Lung (tissue), 11 donors: ENCODE measurements at regions not wholly inside any gene's neighbourhood (a gene's known extent, or its start where the extent isn't known, plus 50 kb on each side); places are given as distances from the start of the nearest gene placed in this dataset.

Experiments
- ATAC-seq: fragments of 200-7000 bp; cut with Tn5 transposase; one replicate; pipeline ENCODE4 v1.9.1; 2020; ENCODE audit warnings: moderate number of reproducible peaks; ENCODE audit not compliant: insufficient read depth, low FRiP score
- DNase-seq, 3 donors: peaks; one replicate each; pipeline ENCODE4 v3.0.0-alpha.2; 2013 to 2017
- H3K27ac ChIP-seq, 2 donors: one replicate each; pipeline ENCODE4 v1.5.1; 2013; ENCODE audit warnings: mild to moderate bottlenecking in 2 of 2, moderate library complexity in 2 of 2, control low read depth in 1 of 2, inconsistent platforms in 1 of 2, low read depth in 1 of 2, low read length in 1 of 2
- H3K27me3 ChIP-seq, 3 donors: one replicate each; pipeline ENCODE4 v1.5.1; 2013; ENCODE audit warnings: low read length in 2 of 3; ENCODE audit not compliant: control insufficient read depth in 3 of 3, insufficient read depth in 3 of 3
- H3K36me3 ChIP-seq, 4 donors: one replicate each; pipeline ENCODE4 v1.5.1; 2013; ENCODE audit warnings: low read length in 4 of 4, mild to moderate bottlenecking in 1 of 4, moderate library complexity in 1 of 4; ENCODE audit not compliant: control insufficient read depth in 4 of 4, insufficient read depth in 4 of 4
- H3K4me1 ChIP-seq, 5 donors: one replicate each; pipeline ENCODE4 v1.5.1; 2013; ENCODE audit warnings: low read length in 5 of 5, mild to moderate bottlenecking in 2 of 5, moderate library complexity in 1 of 5; ENCODE audit not compliant: control insufficient read depth in 5 of 5, insufficient read depth in 5 of 5
- H3K4me3 ChIP-seq: one replicate; pipeline ENCODE4 v1.5.1; 2013; ENCODE audit warnings: mild to moderate bottlenecking, control low read depth, moderate library complexity
- H3K9ac ChIP-seq, 2 donors: one replicate each; pipeline ENCODE4 v1.5.1; 2013; ENCODE audit warnings: low read length in 2 of 2, control low read depth in 1 of 2; ENCODE audit not compliant: insufficient read depth in 1 of 2
- H3K9me3 ChIP-seq, 4 donors: one replicate each; pipeline ENCODE4 v1.5.1; 2013; ENCODE audit warnings: low read length in 3 of 4, mild to moderate bottlenecking in 1 of 4, moderate library complexity in 1 of 4; ENCODE audit not compliant: control insufficient read depth in 4 of 4, insufficient read depth in 3 of 4
- CTCF ChIP-seq: IDR thresholded peaks from 2 replicates; pipeline ENCODE4 v1.5.1; 2012; ENCODE audit warnings: mild to moderate bottlenecking; ENCODE audit errors: control extremely low read depth, extremely low read depth
- WGBS, 2 donors: extraction: QIAGEN DNeasy Blood & Tissue Kit; methylation state at CpG; one replicate each; pipeline ENCODE4 v1.1.7; 2013; 5-methylcytosine and 5-hydroxymethylcytosine counted together
- donor health status: control.
- donor health status: control.
- donor health status: Bipolar disorder and iron deficiency.
- donor health status: healthy.
- donor health status: DM: yes; HTN: yes; CAD: no.

GRCh38 chr5:84817953-84818352, 433.3 kb upstream of the EDIL3 start:
- no peak overlapping the region for H3K27ac ChIP-seq
- H3K4me3 ChIP-seq, result no peak overlapping the region
- H3K9me3 ChIP-seq, result no peaks in the 10 kb centered on the region
- H3K4me1 ChIP-seq, result no peaks in the 10 kb centered on the region
- no peak for TF ChIP-seq CTCF
- H3K9ac ChIP-seq, result no peak overlapping the region
- no peaks in the 10 kb centered on the region for H3K36me3 ChIP-seq
- ATAC-seq (no peak), DNase-seq (no peak)
- H3K27me3 ChIP-seq, result no peaks in the 10 kb centered on the region
- WGBS, 2 donors, result 84 to 96% methylated on average over 5 of the region's 5 CpGs

GRCh38 chr5:84816746-84817547, 432.3 kb upstream of the EDIL3 start:
- WGBS, 2 donors, result 50 to 70% methylated on average over 4 of the region's 4 CpGs
- H3K27me3 ChIP-seq, result no peaks in the 10 kb centered on the region
- no peak overlapping the region for H3K27ac ChIP-seq
- no peaks in the 10 kb centered on the region for H3K9me3 ChIP-seq
- no peaks in the 10 kb centered on the region for H3K4me1 ChIP-seq
- no peaks in the 10 kb centered on the region for H3K36me3 ChIP-seq
- no peak overlapping the region for H3K4me3 ChIP-seq
- TF ChIP-seq CTCF, result no peak
- ATAC-seq (no peak), DNase-seq (peak in 1 of 3 donors; percentile 31)
- no peak overlapping the region for H3K9ac ChIP-seq

GRCh38 chr5:84816160-84816559, 431.5 kb upstream of the EDIL3 start:
- H3K27me3 ChIP-seq, result no peaks in the 10 kb centered on the region
- H3K9me3 ChIP-seq, result no peaks in the 10 kb centered on the region
- no peak for ATAC-seq
- DNase-seq, result no peak
- no peak overlapping the region for H3K9ac ChIP-seq
- H3K36me3 ChIP-seq, result no peaks in the 10 kb centered on the region
- H3K27ac ChIP-seq, result no peak overlapping the region
- 55 to 71% methylated on average over 1 of the region's 1 CpG for WGBS, 2 donors
- H3K4me1 ChIP-seq, result no peaks in the 10 kb centered on the region
- TF ChIP-seq CTCF, result no peak
- no peak overlapping the region for H3K4me3 ChIP-seq

- ATAC-seq (no peak), DNase-seq (no peak)
- H3K36me3 ChIP-seq, result no peaks in the 10 kb centered on the region
- H3K9ac ChIP-seq, result no peak overlapping the region
- H3K4me3 ChIP-seq, result no peak overlapping the region
- H3K27ac ChIP-seq, result no peak overlapping the region
- H3K27me3 ChIP-seq, result no peaks in the 10 kb centered on the region
- TF ChIP-seq CTCF, result no peak
- no peaks in the 10 kb centered on the region for H3K9me3 ChIP-seq
- no peaks in the 10 kb centered on the region for H3K4me1 ChIP-seq
Observed at GRCh38 chr5:84805473-84805872, 420.8 kb upstream of the EDIL3 start.
